Mammary epithelial cell (primary cell): ENCODE measurements at regions not wholly inside any gene's neighbourhood (a gene's known extent, or its start where the extent isn't known, plus 50 kb on each side); places are given as distances from the start of the nearest gene placed in this dataset.

ENCODE experiments used
- CTCF ChIP-seq, 2 donors: IDR thresholded peaks in 1 of 2; conservative IDR thresholded peaks in 1 of 2; 2 replicates each; pipeline ENCODE4 v1.5.1; 2011 to 2012; ENCODE audit warnings: inconsistent platforms in 2 of 2, low read length in 2 of 2, mild to moderate bottlenecking in 2 of 2, control low read depth in 1 of 2, low read depth in 1 of 2; ENCODE audit not compliant: insufficient read depth in 1 of 2; ENCODE audit errors: extremely low read depth in 1 of 2
- EZH2 ChIP-seq: IDR thresholded peaks from 2 replicates; pipeline ENCODE4 v1.6.1; 2012; ENCODE audit warnings: low read length, inconsistent platforms, borderline replicate concordance

GRCh38 chr6:164169355-164169754 is 754.8 kb downstream of the QKI start:
- TF ChIP-seq CTCF (conservative IDR thresholded peaks at IDR 0.05 in 1 of 2, IDR thresholded peaks at IDR 0.05 in 1 of 2; ENCODE audit: extremely low read depth in 1 of 2, insufficient read depth in 1 of 2, low read depth in 1 of 2, low read length in 2 of 2) (no peak), EZH2 (no peak)
